Ovary (tissue), 7 donors: ENCODE measurements at regions not wholly inside any gene's neighbourhood (a gene's known extent, or its start where the extent isn't known, plus 50 kb on each side); places are given as distances from the start of the nearest gene placed in this dataset.
"Not testable (repeated sequence)": the region's sequence is repeated elsewhere in the genome, so short reads cannot be mapped to it uniquely, and the experiment has no call there.

Experiments used
- DNase-seq, 5 donors: peaks; one replicate each; pipeline ENCODE4 v3.0.0-alpha.2; 2019 to 2020
- H3K27ac ChIP-seq, 2 donors: fragments of 200-600 bp; one replicate each; pipeline versions ENCODE4 v1.5.1 to v1.8.0; 2019 to 2022
- H3K27me3 ChIP-seq: fragments of 200-600 bp; one replicate; pipeline ENCODE4 v1.8.0; 2022
- H3K36me3 ChIP-seq: fragments of 200-600 bp; sonication (generic); one replicate; pipeline ENCODE4 v1.5.1; 2019
- H3K4me1 ChIP-seq: one replicate; pipeline ENCODE4 v1.8.1; 2013; ENCODE audit warnings: mild to moderate bottlenecking, moderate library complexity; ENCODE audit not compliant: insufficient read depth
- H3K4me3 ChIP-seq: fragments of 200-600 bp; sonication (generic); one replicate; pipeline ENCODE4 v1.5.1; 2017
- H3K9me3 ChIP-seq, 2 donors: fragments of 200-600 bp in 1 of 2; sonication (generic) in 1 of 2; one replicate each; pipeline versions ENCODE4 v1.5.1 to v1.8.1; 2013 to 2019; ENCODE audit warnings: mild to moderate bottlenecking in 1 of 2, moderate library complexity in 1 of 2
- EP300 ChIP-seq: sonication (generic); formaldehyde crosslinking; IDR thresholded peaks from one replicate; pipeline ENCODE4 v1.6.1; 2017; ENCODE audit warnings: antibody characterized with exemption
- POLR2A ChIP-seq: fragments of 450-650 bp; IDR thresholded peaks from one replicate; pipeline ENCODE4 v1.6.1; 2017; ENCODE audit warnings: antibody characterized with exemption, mild to moderate bottlenecking, moderate library complexity
- WGBS, 3 donors: extraction: QIAGEN DNeasy Blood & Tissue Kit in 1 of 3; methylation state at CpG; one replicate each; pipeline versions ENCODE4 v1.1.5 to v1.1.7; 2013 to 2017; 5-methylcytosine and 5-hydroxymethylcytosine counted together
- intact Hi-C, 4 donors: fragments of 100-400 bp; cut with DNase I; formaldehyde crosslinking; loops; one replicate each; pipeline versions ENCODE4 v1.11.0 to v1.15.1; 2022 to 2023
- TF ChIP-seq, protein P1 (sequence below), 3 donors: fragments of 450-650 bp in 2 of 3; fragments of 200-600 bp in 1 of 3; IDR thresholded peaks; one replicate each; pipeline versions ENCODE4 v1.5.1 to v1.8.0; 2016 to 2022; ENCODE audit warnings: antibody characterized with exemption in 3 of 3, mild to moderate bottlenecking in 1 of 3
- donor health status: DM: no; HTN: no; CAD: no; lungs with moderate emphysema.
- donor health status: DM: no; HTN: no; CAD: no.
- donor health status: Bipolar disorder and iron deficiency.
- donor health status: DM: no; HTN: no; CAD: no.
- donor health status: DM: yes; HTN: yes; CAD: no.

DNA sequence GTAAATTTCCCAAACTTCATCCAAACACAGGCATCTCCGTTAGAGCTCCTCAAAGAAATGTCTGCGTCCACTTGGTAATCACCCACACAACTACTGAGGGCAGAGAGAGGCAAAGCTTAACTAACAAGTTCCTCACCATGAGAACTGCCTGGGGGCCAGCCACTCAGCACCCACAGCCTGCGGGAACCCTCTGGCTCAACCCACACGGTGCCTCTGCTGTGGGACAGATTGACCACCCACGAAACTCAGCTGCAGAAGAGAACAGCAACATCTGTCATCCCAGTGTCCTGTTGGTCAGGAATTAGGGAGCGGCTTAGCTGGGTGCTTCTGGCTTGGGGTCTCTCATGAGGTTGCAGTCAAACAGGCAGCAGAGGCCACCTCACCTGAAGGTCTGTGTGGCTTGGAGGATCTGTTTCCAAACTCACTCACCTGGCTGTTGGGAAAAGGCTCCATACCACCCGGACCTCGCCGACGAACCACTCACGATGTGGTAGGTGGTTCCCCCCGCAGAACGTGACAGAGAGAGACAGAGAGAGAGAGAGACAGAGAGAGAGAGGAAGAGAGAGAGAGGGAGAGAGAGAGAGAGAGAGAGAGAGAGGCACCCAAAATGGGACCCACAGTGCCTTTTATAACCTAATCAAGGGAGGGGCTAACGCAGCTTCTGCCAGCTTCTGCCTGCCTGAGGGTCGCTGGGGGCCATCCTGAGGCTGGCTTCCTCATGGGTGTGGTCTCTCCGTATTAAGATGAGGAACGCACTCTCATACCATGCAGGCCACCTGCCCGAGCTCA is 103.5 kb downstream of the OLFM1 start:
- Histone ChIP-seq H3K27me3 (no peaks in the 10 kb centered on the region), H3K4me1 (no peaks in the 10 kb centered on the region), H3K9me3 (no peaks in the 10 kb centered on the region), H3K36me3 (no peaks in the 10 kb centered on the region), H3K27ac (no peak overlapping the region), H3K4me3 (no peak overlapping the region)
- TF ChIP-seq POLR2A (no peak), EP300 (no peak)
- TF ChIP-seq, protein P1, sequence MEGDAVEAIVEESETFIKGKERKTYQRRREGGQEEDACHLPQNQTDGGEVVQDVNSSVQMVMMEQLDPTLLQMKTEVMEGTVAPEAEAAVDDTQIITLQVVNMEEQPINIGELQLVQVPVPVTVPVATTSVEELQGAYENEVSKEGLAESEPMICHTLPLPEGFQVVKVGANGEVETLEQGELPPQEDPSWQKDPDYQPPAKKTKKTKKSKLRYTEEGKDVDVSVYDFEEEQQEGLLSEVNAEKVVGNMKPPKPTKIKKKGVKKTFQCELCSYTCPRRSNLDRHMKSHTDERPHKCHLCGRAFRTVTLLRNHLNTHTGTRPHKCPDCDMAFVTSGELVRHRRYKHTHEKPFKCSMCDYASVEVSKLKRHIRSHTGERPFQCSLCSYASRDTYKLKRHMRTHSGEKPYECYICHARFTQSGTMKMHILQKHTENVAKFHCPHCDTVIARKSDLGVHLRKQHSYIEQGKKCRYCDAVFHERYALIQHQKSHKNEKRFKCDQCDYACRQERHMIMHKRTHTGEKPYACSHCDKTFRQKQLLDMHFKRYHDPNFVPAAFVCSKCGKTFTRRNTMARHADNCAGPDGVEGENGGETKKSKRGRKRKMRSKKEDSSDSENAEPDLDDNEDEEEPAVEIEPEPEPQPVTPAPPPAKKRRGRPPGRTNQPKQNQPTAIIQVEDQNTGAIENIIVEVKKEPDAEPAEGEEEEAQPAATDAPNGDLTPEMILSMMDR (IDR thresholded peaks at IDR 0.05): no peak
- intact Hi-C loops: no loop called here
- DNase-seq: no peak
- 70 to 78% (median 78%) methylated on average over 18 of the region's 18 CpGs for WGBS, 3 donors

DNA sequence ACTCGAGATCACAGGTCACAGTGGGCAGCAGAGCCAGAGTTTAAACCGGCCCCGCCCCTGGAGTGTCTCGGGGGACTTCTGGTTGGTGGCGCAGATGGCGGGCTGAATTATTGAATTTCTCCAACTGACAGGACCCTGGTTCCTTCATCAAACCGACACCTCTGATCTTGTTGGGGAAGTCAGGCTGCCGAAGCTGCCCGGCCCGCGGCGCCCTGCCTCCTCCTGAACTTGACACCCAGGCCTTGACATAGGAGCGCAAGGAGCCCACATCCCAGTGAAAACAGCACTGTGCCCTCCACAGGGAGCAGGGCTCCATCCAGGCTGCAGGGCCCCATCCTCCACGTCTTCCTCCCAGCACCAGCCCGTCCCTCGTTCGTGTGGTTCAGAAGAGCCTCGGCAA is 105.2 kb downstream of the OLFM1 start:
- no peak for TF ChIP-seq POLR2A
- Histone ChIP-seq H3K4me1 (no peaks in the 10 kb centered on the region), H3K9me3 (no peaks in the 10 kb centered on the region), H3K27me3 (no peaks in the 10 kb centered on the region), H3K27ac (no peak overlapping the region), H3K36me3 (no peaks in the 10 kb centered on the region), H3K4me3 (no peak overlapping the region)
- no peak for DNase-seq
- WGBS, 3 donors: 66 to 76% (median 69%) methylated on average over 18 of the region's 18 CpGs
- intact Hi-C loops: no loop called here

DNA sequence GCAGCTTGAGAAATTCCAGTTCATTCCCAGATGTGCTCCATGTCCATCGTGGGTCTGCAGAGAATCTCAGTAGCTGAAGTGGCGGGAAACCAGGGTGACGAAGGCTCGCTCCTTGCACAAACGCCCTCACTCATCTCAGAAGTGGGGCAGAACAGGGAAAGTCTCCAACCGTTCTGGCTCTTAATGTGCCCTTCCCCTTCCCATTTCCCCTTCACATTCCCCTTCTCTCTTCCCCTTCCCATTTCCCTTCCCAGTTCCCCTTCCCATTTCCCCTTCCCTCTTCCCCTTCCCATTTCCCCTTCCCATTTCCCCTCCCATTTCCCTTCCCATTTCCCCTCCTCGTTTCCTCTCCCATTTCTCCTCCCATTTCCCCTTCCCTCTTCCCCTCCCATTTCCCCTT is 108.5 kb downstream of the OLFM1 start:
- DNase-seq, H3K4me1 ChIP-seq, H3K27me3 ChIP-seq, H3K4me3 ChIP-seq, H3K36me3 ChIP-seq, intact Hi-C loops, H3K27ac ChIP-seq, H3K9me3 ChIP-seq: not testable (repeated sequence)
- WGBS, 3 donors: 65 to 79% (median 70%) methylated on average over 7 of the region's 7 CpGs

DNA sequence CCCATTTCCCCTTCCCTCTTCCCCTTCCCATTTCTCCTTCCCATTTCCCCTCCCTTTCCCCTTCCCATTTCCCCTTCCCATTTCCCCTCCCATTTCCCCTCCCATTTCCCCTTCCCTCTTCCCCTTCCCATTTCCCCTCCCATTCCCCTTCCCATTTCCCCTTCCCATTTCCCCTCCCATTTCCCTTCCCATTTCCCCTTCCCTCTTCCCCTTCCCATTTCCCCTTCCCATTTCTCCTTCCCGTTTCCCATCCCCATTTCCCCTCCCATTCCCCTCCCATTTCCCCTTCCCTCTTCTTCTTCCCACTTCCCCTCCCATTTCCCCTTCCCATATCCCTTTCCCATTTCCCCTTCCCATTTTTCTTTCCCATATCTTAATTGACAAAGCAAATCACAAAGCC is 109.0 kb downstream of the OLFM1 start:
- TF ChIP-seq EP300 (no peak), POLR2A (no peak)
- TF ChIP-seq, protein P1 (IDR thresholded peaks at IDR 0.05): no peak

DNA sequence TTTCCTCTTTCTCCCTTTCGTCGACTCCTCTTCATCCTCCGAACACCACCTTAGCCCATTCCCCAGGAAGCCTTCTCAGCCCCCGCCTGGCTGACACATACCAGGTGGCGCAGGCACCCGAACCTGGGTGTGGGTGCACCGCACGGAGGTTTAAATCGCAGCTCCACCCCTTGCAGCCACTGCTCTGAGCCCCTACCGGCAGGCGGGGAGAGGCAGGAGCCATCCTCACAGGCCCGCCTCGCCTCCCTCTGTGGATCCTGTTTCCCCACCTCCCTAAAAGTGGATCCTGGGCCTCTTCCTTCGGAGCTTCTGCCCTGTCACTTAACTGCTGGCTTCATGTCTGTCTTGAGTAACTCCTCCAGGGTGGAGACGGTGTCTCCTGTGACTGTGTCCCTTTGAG is 110.7 kb downstream of the OLFM1 start:
- WGBS, 3 donors: 30 to 37% (median 30%) methylated on average over 15 of the region's 15 CpGs
- Histone ChIP-seq H3K27ac (no peak overlapping the region), H3K9me3 (no peaks in the 10 kb centered on the region), H3K4me3 (no peak overlapping the region), H3K36me3 (no peaks in the 10 kb centered on the region), H3K4me1 (no peaks in the 10 kb centered on the region), H3K27me3 (no peaks in the 10 kb centered on the region)
- intact Hi-C loops: no loop called here
- no peak for DNase-seq
- TF ChIP-seq EP300 (no peak), POLR2A (no peak)
- TF ChIP-seq, protein P1 (IDR thresholded peaks at IDR 0.05): no peak

More for the DNA sequence above, 109.0 kb downstream of the OLFM1 start:
- no peak overlapping the region for H3K27ac ChIP-seq
- H3K27me3 ChIP-seq: no peaks in the 10 kb centered on the region
- intact Hi-C loops: no loop called here
- H3K9me3 ChIP-seq: no peaks in the 10 kb centered on the region
- WGBS, 3 donors: 57 to 100% (median 86%) methylated on average over 1 of the region's 1 CpG
- no peak for DNase-seq
- no peaks in the 10 kb centered on the region for H3K4me1 ChIP-seq
- H3K4me3 ChIP-seq: no peak overlapping the region
- no peaks in the 10 kb centered on the region for H3K36me3 ChIP-seq
